ENCODE measurements at regions not wholly inside any gene's neighbourhood (a gene's known extent, or its start where the extent isn't known, plus 50 kb on each side); places are given as distances from the start of the nearest gene placed in this dataset.
A peak's percentile ranks its signal among the peaks of the same experiment; 100 is the strongest.

DNA sequence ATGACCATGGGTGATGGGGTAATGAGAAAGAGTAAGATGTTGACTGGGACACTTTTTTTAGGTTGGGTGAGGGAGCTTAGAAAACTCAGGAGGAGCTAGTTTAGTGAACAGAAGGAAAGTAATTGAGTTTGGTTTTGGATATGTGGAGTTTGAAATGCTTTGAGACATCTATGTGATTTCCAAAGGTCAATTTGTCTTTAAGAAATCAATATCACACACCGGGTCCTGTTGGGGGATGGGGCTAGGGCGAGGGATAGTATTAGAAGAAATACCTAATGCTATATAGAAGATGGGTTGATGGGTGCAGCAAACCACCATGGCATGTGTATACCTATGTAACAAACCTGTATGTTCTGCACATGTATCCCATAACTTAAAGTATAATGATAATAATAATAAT lies 118.4 kb downstream of the ASCL1 start:
- Histone ChIP-seq H3K4me3 (no peak overlapping the region), H3K4me1 (no peaks in the 10 kb centered on the region), H3K27ac (no peak overlapping the region), H3K9me3 (no peaks in the 10 kb centered on the region), H3K36me3 (no peaks in the 10 kb centered on the region), H3K27me3 (ENCODE audit: low read depth) (no peaks in the 10 kb centered on the region)
- TF ChIP-seq, protein P1, sequence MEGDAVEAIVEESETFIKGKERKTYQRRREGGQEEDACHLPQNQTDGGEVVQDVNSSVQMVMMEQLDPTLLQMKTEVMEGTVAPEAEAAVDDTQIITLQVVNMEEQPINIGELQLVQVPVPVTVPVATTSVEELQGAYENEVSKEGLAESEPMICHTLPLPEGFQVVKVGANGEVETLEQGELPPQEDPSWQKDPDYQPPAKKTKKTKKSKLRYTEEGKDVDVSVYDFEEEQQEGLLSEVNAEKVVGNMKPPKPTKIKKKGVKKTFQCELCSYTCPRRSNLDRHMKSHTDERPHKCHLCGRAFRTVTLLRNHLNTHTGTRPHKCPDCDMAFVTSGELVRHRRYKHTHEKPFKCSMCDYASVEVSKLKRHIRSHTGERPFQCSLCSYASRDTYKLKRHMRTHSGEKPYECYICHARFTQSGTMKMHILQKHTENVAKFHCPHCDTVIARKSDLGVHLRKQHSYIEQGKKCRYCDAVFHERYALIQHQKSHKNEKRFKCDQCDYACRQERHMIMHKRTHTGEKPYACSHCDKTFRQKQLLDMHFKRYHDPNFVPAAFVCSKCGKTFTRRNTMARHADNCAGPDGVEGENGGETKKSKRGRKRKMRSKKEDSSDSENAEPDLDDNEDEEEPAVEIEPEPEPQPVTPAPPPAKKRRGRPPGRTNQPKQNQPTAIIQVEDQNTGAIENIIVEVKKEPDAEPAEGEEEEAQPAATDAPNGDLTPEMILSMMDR (IDR thresholded peaks at IDR 0.05) = no peak
- intact Hi-C loops (cut with DNase I) = no loop called here
- DNase-seq (no peak), ATAC-seq (no peak)

DNA sequence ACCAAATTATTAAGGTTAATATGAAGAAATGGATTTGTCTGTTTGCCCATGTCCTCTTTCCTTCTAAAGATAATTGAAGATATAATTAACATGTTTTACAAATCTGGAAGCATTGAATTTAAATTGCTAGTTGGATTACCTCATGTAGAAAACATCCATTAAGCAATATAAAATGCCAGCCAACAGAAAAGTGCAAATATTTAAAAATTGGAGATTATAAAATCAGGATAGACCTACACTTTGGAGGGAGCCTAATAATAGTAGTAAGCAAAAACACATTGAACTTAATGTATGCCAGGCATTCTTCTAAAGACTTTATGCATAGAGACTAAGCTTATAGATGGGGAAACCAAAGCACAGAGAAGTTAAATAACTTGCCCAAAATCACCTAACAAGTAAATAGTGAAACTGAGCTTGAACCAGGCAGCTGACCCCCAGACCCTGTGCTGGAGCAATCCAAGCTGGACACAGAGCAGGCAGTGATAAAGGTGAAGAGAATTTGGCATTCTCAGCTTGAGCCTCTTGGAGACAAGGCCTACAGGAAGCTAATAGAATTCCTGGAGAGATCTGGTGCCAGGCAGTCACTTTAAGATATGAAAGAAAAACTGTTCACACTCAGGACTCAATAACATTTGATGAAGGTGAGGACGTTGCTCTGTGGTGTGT lies 119.8 kb downstream of the ASCL1 start:
- H3K4me1 ChIP-seq = no peaks in the 10 kb centered on the region
- TF ChIP-seq, protein P1 (IDR thresholded peaks at IDR 0.05) = no peak
- H3K27ac ChIP-seq = no peak overlapping the region
- H3K9me3 ChIP-seq = no peaks in the 10 kb centered on the region
- intact Hi-C loops (cut with DNase I) = no loop called here
- H3K27me3 ChIP-seq (ENCODE audit: low read depth) = no peaks in the 10 kb centered on the region
- DNase-seq (no peak), ATAC-seq (no peak)
- H3K36me3 ChIP-seq = no peaks in the 10 kb centered on the region
- H3K4me3 ChIP-seq = no peak overlapping the region

DNA sequence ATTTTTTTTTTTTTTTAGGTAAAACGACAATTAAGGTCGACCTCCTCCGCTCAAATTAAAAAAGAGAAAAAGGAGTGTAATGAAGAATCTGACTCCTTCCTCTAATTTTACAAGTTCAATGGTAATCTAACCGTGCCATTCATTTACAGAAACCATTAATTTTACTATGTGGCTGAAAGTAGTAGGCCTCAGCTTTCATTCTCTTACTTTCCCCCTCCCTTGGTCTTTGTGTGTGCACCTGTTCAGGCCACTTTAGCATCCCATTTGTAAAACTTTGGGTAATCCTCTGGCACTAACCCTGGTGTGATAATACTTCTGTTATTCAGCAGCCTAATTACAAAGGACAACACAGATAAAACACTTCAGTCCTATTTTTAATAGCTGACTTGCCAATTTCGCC lies 128.1 kb downstream of the ASCL1 start:
- intact Hi-C loops (cut with DNase I) = no loop called here
- H3K4me3 ChIP-seq = no peak overlapping the region
- no peaks in the 10 kb centered on the region for H3K27me3 ChIP-seq (ENCODE audit: low read depth)
- no peaks in the 10 kb centered on the region for H3K36me3 ChIP-seq
- TF ChIP-seq, protein P1 (IDR thresholded peaks at IDR 0.05) = no peak
- no peaks in the 10 kb centered on the region for H3K9me3 ChIP-seq
- DNase-seq (no peak), ATAC-seq (no peak)
- H3K27ac ChIP-seq = no peak overlapping the region
- H3K4me1 ChIP-seq = no peaks in the 10 kb centered on the region

DNA sequence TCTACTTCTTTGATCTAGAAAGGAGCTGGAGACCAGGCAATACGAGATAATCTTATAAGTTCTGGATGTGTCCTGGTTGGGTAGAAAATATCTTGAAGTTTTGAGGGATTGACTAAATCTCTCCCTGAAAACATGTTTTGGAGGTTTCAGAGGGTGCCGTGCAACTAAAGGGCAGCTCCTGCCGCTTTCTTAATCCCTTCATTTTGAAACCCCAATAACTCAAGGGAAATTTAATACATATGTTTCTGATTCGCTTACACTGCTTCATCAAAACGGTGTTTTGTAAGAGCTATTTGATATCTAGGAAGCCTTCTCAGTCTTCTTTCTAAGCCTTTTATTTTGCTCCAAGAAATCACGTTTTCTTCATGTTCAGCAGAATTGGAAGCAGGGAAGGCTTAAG lies 129.0 kb downstream of the ASCL1 start:
- Histone ChIP-seq H3K27ac (no peak overlapping the region), H3K4me1 (no peaks in the 10 kb centered on the region), H3K4me3 (no peak overlapping the region), H3K27me3 (ENCODE audit: low read depth) (no peaks in the 10 kb centered on the region), H3K36me3 (no peaks in the 10 kb centered on the region), H3K9me3 (no peaks in the 10 kb centered on the region)
- TF ChIP-seq, protein P1 (IDR thresholded peaks at IDR 0.05) = no peak
- ATAC-seq (no peak), DNase-seq (no peak)
- intact Hi-C loops (cut with DNase I) = no loop called here

DNA sequence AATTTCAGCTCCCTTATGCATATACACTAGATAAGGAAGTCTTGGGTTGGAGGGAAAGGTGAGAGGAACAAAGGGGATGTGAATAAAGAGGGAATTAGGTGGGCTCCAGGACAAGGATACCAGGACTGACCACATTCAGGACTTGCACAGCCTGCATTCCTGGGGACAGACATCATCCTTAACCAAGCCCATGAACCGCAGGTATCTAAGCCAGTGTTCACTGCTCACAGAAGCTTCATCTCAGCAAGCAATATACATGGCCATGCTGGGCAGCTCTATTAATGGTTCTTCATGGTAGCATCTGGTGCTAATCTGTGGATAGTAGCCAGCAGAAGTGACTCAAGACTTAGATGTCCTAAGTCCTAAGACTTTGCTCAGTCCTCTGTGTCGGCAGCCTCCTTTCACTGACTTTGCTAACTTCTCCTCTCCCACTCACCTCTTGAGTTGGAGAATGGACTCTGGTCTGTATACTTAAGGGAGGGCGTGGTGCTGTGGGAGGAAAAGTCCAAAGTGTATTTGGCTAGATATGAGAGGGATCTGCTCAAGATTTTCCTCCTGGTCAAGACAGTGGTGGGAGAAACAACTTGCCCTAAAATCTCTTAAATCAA lies 136.1 kb downstream of the ASCL1 start:
- no peak for DNase-seq
- Histone ChIP-seq H3K4me3 (no peak overlapping the region), H3K4me1 (no peaks in the 10 kb centered on the region), H3K36me3 (no peaks in the 10 kb centered on the region), H3K9me3 (no peaks in the 10 kb centered on the region), H3K27me3 (ENCODE audit: low read depth) (no peaks in the 10 kb centered on the region), H3K27ac (no peak overlapping the region)
- intact Hi-C loops (cut with DNase I) = no loop called here
- TF ChIP-seq, protein P1 (IDR thresholded peaks at IDR 0.05) = no peak
- peak in 1 of 2 donors; percentile 32 for ATAC-seq

Measured in lower lobe of right lung (tissue), 2 donors.